Smooth muscle cell (in vitro differentiated cells): ENCODE measurements at regions not wholly inside any gene's neighbourhood (a gene's known extent, or its start where the extent isn't known, plus 50 kb on each side); places are given as distances from the start of the nearest gene placed in this dataset.

Source experiments
- DNase-seq: peaks from one replicate; lab custom pipeline; 2025; ENCODE audit not compliant: unreplicated experiment; lab: John Stamatoyannopoulos, UW
- H2AFZ ChIP-seq: fragments of 200-600 bp; sonication (generic); 2 replicates; pipeline ENCODE4 v1.6.0; 2016; ENCODE audit warnings: antibody characterized with exemption, low read depth, mild to moderate bottlenecking
- H3F3A ChIP-seq: fragments of 200-600 bp; sonication (generic); 2 replicates; pipeline ENCODE4 v1.6.0; 2017; ENCODE audit warnings: antibody characterized with exemption, low read depth
- H3K27ac ChIP-seq: fragments of 200-600 bp; sonication (generic); 2 replicates; pipeline ENCODE4 v1.5.1; 2016; ENCODE audit warnings: low read depth, mild to moderate bottlenecking
- H3K27me3 ChIP-seq: fragments of 200-600 bp; sonication (generic); 2 replicates; pipeline ENCODE4 v1.6.1; 2016; ENCODE audit warnings: low read depth, mild to moderate bottlenecking
- H3K36me3 ChIP-seq: fragments of 200-600 bp; sonication (generic); 2 replicates; pipeline ENCODE4 v1.5.1; 2016; ENCODE audit warnings: low read depth
- H3K4me1 ChIP-seq: fragments of 200-600 bp; sonication (generic); 2 replicates; pipeline ENCODE4 v1.5.1; 2016; ENCODE audit warnings: low read depth
- H3K4me2 ChIP-seq: fragments of 200-600 bp; sonication (generic); 2 replicates; pipeline ENCODE4 v1.6.0; 2016; ENCODE audit warnings: mild to moderate bottlenecking
- H3K4me3 ChIP-seq: fragments of 200-600 bp; sonication (generic); 2 replicates; pipeline ENCODE4 v1.5.1; 2016; ENCODE audit warnings: mild to moderate bottlenecking
- H3K79me2 ChIP-seq: fragments of 200-600 bp; sonication (generic); 2 replicates; pipeline ENCODE4 v1.6.0; 2016; ENCODE audit warnings: low read depth, mild to moderate bottlenecking
- H3K9ac ChIP-seq: fragments of 200-600 bp; sonication (generic); 2 replicates; pipeline ENCODE4 v1.6.0; 2016; ENCODE audit warnings: low read depth
- H3K9me3 ChIP-seq: fragments of 200-600 bp; sonication (generic); replicated peaks from 2 replicates; pipeline ENCODE4 v1.5.1; 2016; ENCODE audit warnings: low read depth
- H4K20me1 ChIP-seq: fragments of 200-600 bp; sonication (generic); 2 replicates; pipeline ENCODE4 v1.6.0; 2016; ENCODE audit warnings: low read depth
- CTCF ChIP-seq: fragments of 200-600 bp; sonication (generic); IDR thresholded peaks from 2 replicates; pipeline ENCODE4 v1.5.1; 2017; ENCODE audit warnings: borderline replicate concordance, mild to moderate bottlenecking, antibody characterized with exemption; ENCODE audit not compliant: insufficient read depth, poor library complexity, severe bottlenecking
- WGBS: methylation state at CpG from one replicate; pipeline ENCODE4 v1.1.7; 2016; ENCODE audit warnings: low lambda C conversion rate; 5-methylcytosine and 5-hydroxymethylcytosine counted together

- Histone ChIP-seq H3K36me3 (peaks cover 3% of the 10 kb centered on the region), H3K79me2 (no peaks in the 10 kb centered on the region), H3K4me1 (no peaks in the 10 kb centered on the region), H3K27ac (no peak overlapping the region), H3K4me3 (no peak overlapping the region), H3F3A (no peaks in the 10 kb centered on the region), H2AFZ (no peak overlapping the region), H3K4me2 (no peak overlapping the region), H3K9me3 (peaks cover 8% of the 10 kb centered on the region), H4K20me1 (no peaks in the 10 kb centered on the region), H3K9ac (no peak overlapping the region), H3K27me3 (no peaks in the 10 kb centered on the region)
- no peak for TF ChIP-seq CTCF
- WGBS = 81% methylated on average over 2 of the region's 2 CpGs
- no peak for DNase-seq
Measured at GRCh38 chr3:161999846-162000245, 503.2 kb downstream of the OTOL1 start.

GRCh38 chr3:162007722-162008121 lies 511.1 kb downstream of the OTOL1 start:
- TF ChIP-seq CTCF = no peak
- Histone ChIP-seq H3K36me3 (no peaks in the 10 kb centered on the region), H4K20me1 (no peaks in the 10 kb centered on the region), H3F3A (no peaks in the 10 kb centered on the region), H3K27me3 (no peaks in the 10 kb centered on the region), H3K4me3 (no peak overlapping the region), H3K9ac (no peak overlapping the region), H3K4me2 (no peak overlapping the region), H3K4me1 (no peaks in the 10 kb centered on the region), H3K27ac (no peak overlapping the region), H2AFZ (no peak overlapping the region), H3K9me3 (no peaks in the 10 kb centered on the region), H3K79me2 (no peaks in the 10 kb centered on the region)
- WGBS = 85% methylated on average over 2 of the region's 2 CpGs
- DNase-seq = no peak

DNA sequence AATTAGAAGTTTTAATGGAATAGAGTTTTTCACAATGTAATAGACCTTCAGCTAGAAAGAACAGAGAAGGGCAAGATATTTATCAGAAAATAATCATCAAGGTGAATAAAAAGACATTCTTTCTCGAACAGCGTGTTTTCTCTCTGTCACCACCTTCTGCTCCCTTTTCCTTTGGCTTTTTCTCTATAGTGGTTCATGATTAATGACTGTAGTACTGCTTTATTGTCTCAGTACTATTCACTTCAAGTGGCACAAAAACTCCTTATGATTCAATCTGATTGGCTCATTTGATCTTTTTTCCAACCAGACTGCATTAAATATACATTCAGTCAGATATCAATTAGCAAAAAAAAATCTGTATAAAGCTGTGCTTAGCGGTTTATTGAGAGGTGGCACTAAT lies 516.0 kb downstream of the OTOL1 start:
- Histone ChIP-seq H3F3A (no peaks in the 10 kb centered on the region), H3K27ac (no peak overlapping the region), H4K20me1 (no peaks in the 10 kb centered on the region), H3K27me3 (no peaks in the 10 kb centered on the region), H3K4me2 (no peak overlapping the region), H3K4me3 (no peak overlapping the region), H3K9ac (no peak overlapping the region), H2AFZ (no peak overlapping the region), H3K4me1 (no peaks in the 10 kb centered on the region), H3K9me3 (no peaks in the 10 kb centered on the region), H3K79me2 (no peaks in the 10 kb centered on the region), H3K36me3 (no peaks in the 10 kb centered on the region)
- no peak for TF ChIP-seq CTCF
- no peak for DNase-seq
- 94% methylated on average over 3 of the region's 3 CpGs for WGBS

- H3K79me2 ChIP-seq = no peaks in the 10 kb centered on the region
- no peak overlapping the region for H3K4me3 ChIP-seq
- DNase-seq = no peak
- no peaks in the 10 kb centered on the region for H3K27me3 ChIP-seq
- over 99% methylated on average over 5 of the region's 5 CpGs for WGBS
- H3K36me3 ChIP-seq = no peaks in the 10 kb centered on the region
- no peak overlapping the region for H3K4me2 ChIP-seq
- no peak overlapping the region for H3K27ac ChIP-seq
- H3K9ac ChIP-seq = no peak overlapping the region
- H2AFZ ChIP-seq = no peak overlapping the region
- H3K9me3 ChIP-seq = no peaks in the 10 kb centered on the region
- no peaks in the 10 kb centered on the region for H4K20me1 ChIP-seq
- no peaks in the 10 kb centered on the region for H3K4me1 ChIP-seq
- no peak for TF ChIP-seq CTCF
- H3F3A ChIP-seq = no peaks in the 10 kb centered on the region
Measured at GRCh38 chr3:162014284-162014683, 517.7 kb downstream of the OTOL1 start.
